ENCODE measurements at regions not wholly inside any gene's neighbourhood (a gene's known extent, or its start where the extent isn't known, plus 50 kb on each side); places are given as distances from the start of the nearest gene placed in this dataset.
"Not testable (repeated sequence)": the region's sequence is repeated elsewhere in the genome, so short reads cannot be mapped to it uniquely, and the experiment has no call there.

GRCh38 chr6:130713144-130713543 lies 114.1 kb upstream of the SMLR1 start:
- DNase-seq (ENCODE audit: low read depth) = no peak
- no peak for TF ChIP-seq CTCF (IDR thresholded peaks at IDR 0.05; ENCODE audit: insufficient read depth, low read length)
- no peak overlapping the region for H3K4me3 ChIP-seq (ENCODE audit: low read depth, low read length)

- H3K4me3 ChIP-seq (ENCODE audit: low read depth, low read length) = no peak overlapping the region
- no peak for TF ChIP-seq CTCF (IDR thresholded peaks at IDR 0.05; ENCODE audit: insufficient read depth, low read length)
- no peak for DNase-seq (ENCODE audit: low read depth)
Observed at GRCh38 chr6:130715058-130715457, 112.1 kb upstream of the SMLR1 start.

- DNase-seq (ENCODE audit: low read depth) = no peak
- H3K4me3 ChIP-seq (ENCODE audit: low read depth, low read length) = no peak overlapping the region
- no peak for TF ChIP-seq CTCF (IDR thresholded peaks at IDR 0.05; ENCODE audit: insufficient read depth, low read length)
Observed at GRCh38 chr6:130716466-130716865, 110.7 kb upstream of the SMLR1 start.

- DNase-seq (ENCODE audit: low read depth) = no peak
Observed at GRCh38 chr6:130717657-130718056, 109.5 kb upstream of the SMLR1 start.

GRCh38 chr6:130720076-130720715 lies 107.0 kb upstream of the SMLR1 start:
- no peak for TF ChIP-seq CTCF (IDR thresholded peaks at IDR 0.05; ENCODE audit: insufficient read depth, low read length)
- DNase-seq (ENCODE audit: low read depth) = peak; percentile 89

More at GRCh38 chr6:130717657-130718056, 109.5 kb upstream of the SMLR1 start:
- no peak overlapping the region for H3K4me3 ChIP-seq (ENCODE audit: low read depth, low read length)
- no peak for TF ChIP-seq CTCF (IDR thresholded peaks at IDR 0.05; ENCODE audit: insufficient read depth, low read length)

GRCh38 chr6:130724089-130724488 lies 103.1 kb upstream of the SMLR1 start:
- no peak for TF ChIP-seq CTCF (IDR thresholded peaks at IDR 0.05; ENCODE audit: insufficient read depth, low read length)
- DNase-seq (ENCODE audit: low read depth) = no peak
- H3K4me3 ChIP-seq (ENCODE audit: low read depth, low read length) = no peak overlapping the region

More at GRCh38 chr6:130720076-130720715, 107.0 kb upstream of the SMLR1 start:
- H3K4me3 ChIP-seq (ENCODE audit: low read depth, low read length) = no peak overlapping the region

GRCh38 chr6:130725551-130725950 lies 101.7 kb upstream of the SMLR1 start:
- no peak overlapping the region for H3K4me3 ChIP-seq (ENCODE audit: low read depth, low read length)
- no peak for DNase-seq (ENCODE audit: low read depth)
- no peak for TF ChIP-seq CTCF (IDR thresholded peaks at IDR 0.05; ENCODE audit: insufficient read depth, low read length)

GRCh38 chr6:130728064-130728463 lies 99.1 kb upstream of the SMLR1 start:
- not testable (repeated sequence) for DNase-seq (ENCODE audit: low read depth); H3K4me3 ChIP-seq (ENCODE audit: low read depth, low read length)
